ENCODE measurements at regions not wholly inside any gene's neighbourhood (a gene's known extent, or its start where the extent isn't known, plus 50 kb on each side); places are given as distances from the start of the nearest gene placed in this dataset.

DNA sequence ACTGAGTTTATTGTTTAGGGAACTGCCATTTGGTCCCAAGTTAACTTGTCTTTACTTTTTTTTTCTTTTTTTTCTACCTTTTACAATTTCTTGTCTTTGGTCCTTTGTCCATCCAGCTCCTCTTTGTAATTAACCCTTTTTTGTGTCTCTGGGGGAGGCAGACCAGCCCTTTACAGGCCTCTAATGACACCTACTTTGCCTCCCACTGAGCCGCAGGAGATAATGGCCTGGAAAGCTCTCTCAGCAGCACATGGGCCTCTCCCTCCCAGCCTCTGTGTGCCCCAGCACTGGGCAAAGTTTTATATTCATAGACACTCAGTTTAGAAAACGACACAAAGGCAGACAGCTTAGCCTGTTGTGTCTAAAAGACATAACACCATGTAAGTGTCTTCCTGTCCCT lies 480.4 kb downstream of the SOX6 start:
- no peak for DNase-seq (ENCODE audit: low read depth in 2 of 2)

DNA sequence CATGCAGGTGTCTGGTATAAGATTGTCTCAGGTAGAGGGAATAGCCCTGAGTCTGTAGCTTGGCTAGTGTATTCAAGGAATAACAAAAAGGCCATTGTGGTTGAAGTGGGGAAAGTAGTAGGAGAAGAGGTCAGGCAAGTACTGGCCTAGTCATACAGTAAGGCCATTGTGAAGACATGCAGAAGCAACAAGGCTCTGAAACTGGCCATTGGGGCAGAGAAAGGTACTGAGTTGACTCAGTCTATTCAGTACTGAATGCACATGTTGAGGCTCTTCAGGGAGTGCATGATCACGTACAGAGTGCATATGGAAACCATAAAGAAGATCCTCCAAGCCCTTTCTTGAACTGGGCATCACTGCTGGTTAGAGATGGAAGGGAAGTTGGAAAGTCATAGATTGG lies 477.6 kb downstream of the SOX6 start:
- DNase-seq (ENCODE audit: low read depth in 2 of 2) = no peak

DNA sequence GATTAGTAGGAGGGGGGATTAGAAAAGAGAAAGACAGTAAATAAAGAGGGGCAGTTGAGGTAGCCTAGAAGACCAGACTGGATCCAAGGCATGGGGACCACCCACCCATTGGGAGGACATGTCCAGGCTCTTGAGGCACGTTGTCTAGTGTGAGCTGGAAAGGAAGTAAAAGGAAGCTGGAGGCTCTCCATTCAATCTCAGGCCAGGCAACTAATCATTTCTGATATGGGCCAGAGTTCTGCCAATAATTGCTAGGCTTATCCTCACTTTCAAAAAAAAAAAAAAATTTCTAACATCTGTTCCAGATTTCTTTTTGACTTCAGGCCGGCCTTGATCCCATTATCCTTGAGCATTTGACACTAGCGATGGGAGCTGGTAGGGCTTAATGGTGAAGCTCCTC lies 476.1 kb downstream of the SOX6 start:
- DNase-seq (ENCODE audit: low read depth in 2 of 2) = no peak

DNA sequence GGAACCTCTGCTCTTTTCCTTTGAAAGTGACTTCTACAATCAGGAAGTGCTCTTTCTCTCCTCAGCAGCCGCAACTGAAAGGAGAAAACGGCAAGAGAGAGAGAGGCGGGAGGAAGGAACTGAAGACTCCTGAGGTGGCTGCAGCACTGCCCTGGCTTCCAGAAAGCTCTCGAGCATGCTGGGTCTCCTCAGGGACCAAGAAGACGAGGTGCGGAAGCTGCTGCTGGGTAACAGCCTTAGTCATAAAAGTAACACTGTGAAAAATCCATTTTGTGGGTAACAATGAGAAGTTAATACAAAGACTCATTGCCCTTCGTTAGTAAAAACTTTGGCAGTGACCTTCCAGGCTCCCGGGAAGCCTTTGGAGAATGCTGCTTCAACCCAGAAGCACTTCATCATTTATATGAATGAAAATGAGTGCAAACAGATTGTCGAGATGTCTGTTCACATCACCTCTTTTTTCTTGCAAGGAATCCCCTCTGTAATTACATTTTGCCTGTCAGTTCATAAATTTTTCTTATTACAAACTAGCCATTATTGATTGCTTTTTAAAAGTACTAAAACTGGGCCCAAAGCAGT lies 473.4 kb downstream of the SOX6 start:
- no peak for DNase-seq (ENCODE audit: low read depth in 2 of 2)

DNA sequence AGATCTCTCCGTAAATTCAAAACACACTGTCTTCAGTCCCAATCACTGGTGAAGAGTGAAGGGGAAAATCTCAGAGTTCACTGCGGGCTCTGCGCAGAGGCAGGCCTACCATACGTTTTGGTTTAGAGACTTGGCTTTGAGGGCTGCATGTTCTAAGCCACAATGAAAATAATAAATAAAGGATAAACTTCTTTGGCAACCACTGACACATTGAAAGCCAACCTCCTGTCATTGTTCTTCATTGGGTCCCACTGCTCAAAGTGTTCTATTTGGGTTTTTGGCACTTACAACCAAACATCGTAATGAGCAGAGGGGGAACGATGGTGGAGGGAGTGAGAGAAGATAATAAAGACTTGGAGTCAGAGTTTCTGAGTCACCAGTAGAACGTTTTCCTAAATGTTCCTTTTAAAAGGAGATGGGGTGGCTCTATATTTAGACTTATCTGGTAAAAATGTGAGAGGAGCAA lies 472.9 kb downstream of the SOX6 start:
- no peak for DNase-seq (ENCODE audit: low read depth in 2 of 2)

DNA sequence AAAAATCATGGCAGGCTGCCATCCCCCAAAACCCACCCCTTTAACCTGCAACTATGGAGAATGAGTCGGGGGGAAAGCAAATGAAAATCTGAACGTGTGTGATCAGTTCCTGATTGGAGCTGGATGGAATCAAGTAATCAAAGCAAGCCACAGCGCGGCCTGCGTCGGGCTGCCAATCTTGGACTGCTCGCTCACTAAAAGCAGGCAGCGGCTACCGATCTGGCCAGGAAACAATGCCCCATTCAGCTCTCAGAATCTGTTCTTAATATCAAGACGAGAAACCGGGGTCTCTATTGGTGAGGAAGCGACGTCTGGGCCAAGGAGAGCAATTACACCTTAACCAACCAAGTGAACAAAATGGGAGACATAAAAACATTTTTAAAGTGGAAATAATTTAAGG lies 472.2 kb downstream of the SOX6 start:
- no peak for DNase-seq (ENCODE audit: low read depth in 2 of 2)

DNA sequence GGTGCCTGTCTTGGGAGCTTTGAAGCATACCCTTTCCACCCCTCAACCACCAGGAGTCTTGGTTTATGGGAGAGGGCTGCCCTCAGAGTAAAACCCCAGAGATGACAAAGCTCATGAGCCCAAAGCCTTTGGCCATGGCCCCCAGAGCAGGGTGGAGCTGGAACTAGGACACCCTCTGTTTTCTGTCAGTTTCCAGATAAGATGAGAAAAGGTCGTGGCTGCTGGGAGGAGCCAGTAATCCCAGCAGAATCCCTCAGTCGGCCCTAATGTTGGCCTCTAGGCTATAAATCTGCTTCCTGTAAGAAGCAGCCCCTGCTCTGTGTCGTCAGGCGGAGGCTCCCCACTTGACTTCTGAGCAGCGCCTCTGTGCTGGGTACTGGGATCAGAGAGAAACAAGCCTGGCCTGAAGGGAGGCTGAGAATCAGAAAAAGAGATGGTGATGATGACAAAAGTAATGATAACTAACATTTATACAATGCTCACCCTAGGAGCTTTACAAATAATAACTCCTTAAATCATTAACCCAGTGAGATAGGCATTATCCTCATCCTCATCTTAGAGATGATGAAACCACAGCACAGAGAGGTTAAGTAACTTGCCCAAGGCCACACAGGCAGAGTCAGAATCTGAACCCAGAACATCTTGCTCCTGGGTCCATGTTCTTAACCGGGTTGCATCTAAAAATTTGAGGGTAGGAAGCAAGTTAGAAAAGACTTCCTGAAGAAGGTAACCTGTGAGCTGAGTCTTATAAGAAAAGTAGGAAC lies 471.4 kb downstream of the SOX6 start:
- DNase-seq (ENCODE audit: low read depth in 2 of 2) = no peak

DNA sequence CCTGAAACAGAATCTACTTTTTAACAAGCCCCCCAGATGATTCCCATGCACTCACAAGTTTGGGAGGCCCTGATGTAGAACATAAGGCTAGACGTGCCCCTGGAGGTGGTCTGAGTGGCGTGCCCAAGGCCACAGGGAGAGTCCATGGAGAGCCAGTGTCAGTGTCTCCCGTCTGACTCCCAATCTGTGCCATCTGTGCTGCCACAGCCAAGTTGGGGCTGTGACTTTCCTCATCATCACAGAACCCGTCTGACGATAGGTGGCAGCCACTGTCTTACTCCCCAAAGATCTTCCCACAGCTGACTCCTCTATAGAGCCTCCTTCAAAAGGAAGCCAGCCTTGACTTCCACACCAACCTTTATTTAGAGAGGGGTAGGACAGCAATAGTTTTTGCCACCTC lies 470.5 kb downstream of the SOX6 start:
- no peak for DNase-seq (ENCODE audit: low read depth in 2 of 2)

DNA sequence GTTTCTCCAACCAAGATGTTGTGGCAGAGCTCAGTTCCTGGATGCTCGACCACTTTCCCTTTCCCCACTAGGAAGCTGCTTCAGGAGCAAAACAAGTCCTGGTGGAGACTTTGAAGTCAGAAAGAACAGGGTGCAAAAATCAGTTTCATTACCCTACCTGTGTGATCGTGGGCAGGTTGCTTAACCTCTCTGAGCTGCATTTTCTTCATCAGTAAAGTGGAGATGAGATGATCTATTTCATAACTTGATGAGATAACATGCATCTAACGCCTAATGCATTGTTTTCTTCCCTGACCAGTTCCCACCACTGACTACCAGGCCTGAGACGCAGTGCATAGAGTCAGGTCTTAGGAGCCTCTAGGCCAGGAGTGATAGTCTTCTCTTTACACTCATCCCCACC lies 470.0 kb downstream of the SOX6 start:
- no peak for DNase-seq (ENCODE audit: low read depth in 2 of 2)

DNA sequence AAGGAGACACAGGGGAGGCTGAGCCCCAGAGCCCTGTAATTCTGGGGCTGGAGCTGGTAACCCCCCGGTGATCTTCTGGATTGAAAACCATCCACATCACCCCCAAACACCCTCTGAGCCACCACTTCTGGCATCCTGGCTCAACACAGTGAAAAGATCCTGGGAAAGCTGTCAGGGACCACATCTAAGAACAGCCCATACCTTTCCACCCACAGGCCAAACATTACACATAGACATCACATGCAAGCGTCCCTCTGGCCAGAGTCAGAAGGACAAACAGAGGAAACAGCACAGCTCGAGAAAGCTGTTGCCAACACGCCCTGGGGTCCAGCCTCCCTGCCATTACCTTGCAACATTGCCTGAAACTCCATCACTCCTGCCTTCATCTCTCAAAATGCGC lies 469.5 kb downstream of the SOX6 start:
- DNase-seq (ENCODE audit: low read depth in 2 of 2) = no peak

DNA sequence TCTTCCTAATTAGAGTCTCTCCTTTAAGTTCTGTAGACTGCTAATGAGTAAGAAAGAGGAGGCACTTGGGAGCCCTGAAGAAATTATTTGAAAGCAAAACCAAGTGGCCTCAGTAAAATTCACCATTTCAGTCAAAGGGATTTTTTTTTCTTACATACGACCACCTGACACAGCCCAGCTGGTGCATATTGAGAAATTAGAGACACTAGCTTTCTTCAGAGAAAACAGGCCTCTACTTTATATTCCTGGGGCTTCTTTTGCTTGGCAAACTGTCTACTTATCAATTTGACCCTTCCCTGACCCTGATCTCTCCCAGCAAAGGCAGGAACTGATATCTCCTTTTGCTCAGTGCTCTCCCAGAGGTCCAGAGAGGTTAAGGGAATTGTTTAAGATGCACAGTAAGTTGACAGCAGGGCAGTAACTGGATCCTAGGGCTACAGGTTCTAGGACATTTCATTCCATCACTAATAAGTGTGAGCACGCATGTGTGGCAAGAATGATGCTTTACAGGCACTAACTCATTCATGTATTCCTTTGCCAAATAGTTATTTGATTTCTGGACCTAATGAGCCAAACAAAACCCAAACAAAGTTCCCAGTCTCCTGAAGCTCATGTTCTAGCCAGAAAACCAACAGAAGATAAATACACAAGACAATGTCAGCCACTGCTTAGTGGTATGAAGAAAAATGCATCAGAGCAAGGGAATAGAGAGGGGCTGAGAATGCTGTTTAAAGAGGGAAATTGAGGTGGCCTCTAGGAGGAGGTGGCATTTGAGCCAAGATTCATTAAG lies 467.6 kb downstream of the SOX6 start:
- no peak for DNase-seq (ENCODE audit: low read depth in 2 of 2)

DNA sequence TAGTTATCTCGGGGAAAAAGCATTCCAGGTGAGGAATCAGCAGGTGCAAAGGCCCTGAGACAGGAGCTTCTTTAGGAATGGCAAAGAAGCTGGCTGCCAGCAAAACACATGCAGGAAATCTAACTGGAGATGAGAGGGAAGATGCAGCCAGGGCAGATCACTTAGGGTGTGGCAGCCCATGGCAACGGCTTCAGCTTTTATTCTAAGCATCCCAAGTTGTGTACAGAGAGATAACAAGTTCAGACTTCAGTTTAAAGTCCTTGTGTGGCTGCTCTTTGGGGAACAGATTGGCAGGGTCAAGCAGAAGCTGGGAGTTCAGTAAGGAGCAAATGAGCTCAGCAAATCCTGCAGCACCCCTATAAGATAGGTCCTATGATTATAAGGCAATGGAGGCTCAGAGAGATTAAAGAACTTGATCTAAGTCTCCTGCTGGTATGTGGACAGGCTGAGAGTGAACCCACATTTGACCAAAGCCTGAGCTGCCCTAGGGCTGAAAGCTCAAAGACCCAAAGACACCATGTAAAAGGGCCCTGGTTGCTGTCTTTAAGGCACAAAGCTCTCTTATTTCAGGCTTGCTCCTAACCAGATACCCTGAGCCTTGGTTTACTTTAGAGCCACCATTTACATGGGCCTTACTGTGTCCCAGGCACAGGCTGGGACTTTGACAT lies 466.8 kb downstream of the SOX6 start:
- DNase-seq (ENCODE audit: low read depth in 2 of 2) = no peak

DNA sequence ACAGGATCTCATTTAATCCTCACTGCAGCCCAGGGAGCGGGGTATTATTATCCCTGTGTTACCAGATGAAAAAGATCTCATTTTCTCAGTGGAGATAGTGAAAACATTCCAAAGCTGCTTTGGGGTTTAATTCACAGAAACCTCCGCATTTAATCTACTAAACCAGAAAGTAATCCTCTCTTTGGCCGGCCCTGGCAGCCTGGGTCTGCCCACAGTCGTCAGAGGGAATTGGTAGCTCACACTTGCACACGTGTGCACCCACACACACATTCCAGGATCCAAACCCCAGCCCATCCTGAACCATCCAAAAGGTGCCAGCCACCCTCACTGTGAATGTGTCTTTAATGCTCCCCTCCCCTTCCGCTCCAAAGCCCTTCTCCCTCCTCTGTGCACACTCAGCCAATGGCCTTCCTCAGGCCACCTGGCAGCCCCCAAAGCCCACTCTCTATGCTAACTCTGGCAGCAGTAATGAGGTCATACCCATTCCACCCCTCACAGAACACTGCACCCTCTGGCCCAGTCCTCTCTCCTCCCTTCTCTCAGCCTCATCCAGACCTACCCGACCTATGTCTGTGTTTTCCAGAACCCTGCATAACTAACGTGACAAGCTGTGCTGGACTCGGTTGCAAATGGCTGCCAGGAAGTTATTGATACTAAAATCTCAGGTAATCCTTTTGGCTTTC lies 466.2 kb downstream of the SOX6 start:
- no peak for DNase-seq (ENCODE audit: low read depth in 2 of 2)

DNA sequence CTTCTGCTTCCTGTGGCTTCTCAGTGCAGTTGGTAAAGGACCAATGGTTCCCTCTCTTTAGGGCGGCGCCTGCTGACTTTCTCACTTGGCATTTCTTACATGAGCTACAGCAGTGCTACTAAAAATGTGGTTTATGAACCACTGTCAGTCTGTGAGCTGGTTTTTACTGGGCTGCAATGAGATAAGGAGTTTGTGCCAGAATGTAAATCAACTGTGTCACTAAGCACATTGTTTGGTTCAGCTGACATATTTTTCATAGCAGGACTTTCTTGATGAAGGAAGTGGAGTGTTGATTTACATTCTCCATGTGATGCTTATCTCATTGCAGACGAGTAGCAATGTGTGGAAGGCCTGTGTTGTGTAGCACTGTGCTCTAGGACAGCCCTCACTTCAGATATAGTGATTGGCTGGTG lies 463.3 kb downstream of the SOX6 start:
- DNase-seq (ENCODE audit: low read depth in 2 of 2) = no peak

DNA sequence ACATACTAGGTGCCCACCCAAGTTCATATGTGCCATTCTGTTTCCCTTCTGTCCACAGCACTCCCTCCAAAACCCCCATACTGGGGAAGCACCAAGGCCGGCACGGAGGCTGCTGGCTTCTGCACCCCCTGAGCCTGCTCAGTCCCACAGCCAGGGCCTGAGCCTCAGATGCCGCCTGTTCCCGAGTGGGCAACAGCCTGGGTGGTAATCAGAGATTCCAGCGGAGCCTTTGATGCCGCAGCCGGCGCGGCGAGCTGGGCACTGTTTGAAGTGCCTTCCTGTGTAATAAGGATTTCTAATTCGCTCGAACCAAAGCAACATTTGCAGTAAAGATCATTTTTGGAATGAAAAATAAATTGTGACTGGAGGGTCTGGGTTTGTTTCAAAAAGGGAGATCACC lies 460.3 kb downstream of the SOX6 start:
- DNase-seq (ENCODE audit: low read depth in 2 of 2) = no peak

DNA sequence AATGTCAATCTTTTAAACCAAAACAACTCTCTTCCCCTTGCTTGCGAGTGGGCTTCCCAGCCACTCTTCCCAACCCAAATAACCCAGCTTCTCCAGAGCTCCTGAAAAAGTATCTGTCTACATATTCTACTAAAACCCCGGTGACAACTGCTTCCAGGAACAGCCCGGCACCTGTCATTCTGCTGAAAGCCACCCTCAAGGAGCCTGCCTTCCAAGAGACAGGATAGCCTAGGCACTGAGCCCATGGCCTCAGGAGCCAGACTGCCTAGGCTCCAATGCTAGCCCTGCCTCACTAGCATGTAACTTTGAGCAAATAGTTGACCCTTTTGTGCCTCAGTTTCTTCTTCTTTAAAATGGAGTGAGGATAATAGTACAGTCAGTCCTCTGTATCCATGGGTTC lies 459.8 kb downstream of the SOX6 start:
- DNase-seq (ENCODE audit: low read depth in 2 of 2) = no peak

DNA sequence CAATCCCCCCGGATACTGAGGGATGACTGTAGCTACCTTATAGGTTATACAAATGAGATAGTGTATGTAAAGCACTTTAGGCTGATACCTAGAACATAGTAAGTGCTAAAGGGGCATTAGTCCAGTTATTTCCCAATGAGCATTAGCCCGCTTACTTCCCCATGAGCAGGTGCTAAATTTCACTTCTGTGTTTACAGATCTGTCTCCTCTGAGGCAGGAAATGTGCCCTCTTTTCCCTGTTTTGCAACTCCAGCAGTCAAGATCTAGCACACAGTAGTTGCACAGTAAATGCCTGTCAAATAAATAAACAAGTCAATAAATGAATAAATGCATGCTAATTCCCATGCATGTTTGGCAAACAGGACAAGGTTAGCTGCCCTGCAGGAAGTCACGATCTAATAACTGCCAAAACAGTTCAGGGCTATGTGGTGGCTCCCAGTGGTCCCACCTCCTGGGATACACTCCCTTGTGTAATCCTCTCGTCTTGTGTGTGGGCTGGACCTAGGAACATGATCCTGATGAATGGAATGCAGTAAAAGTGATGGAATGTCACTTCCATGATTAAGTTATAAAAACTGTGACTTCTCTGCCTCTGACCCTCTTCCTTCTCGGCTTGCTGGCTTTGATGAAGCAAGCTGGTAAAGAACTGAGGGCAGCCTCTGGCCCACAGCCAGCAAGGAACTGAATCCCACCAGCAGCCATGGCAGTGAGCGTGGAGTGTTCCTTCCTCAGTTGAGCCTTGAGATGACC lies 459.0 kb downstream of the SOX6 start:
- DNase-seq (ENCODE audit: low read depth in 2 of 2) = no peak

DNA sequence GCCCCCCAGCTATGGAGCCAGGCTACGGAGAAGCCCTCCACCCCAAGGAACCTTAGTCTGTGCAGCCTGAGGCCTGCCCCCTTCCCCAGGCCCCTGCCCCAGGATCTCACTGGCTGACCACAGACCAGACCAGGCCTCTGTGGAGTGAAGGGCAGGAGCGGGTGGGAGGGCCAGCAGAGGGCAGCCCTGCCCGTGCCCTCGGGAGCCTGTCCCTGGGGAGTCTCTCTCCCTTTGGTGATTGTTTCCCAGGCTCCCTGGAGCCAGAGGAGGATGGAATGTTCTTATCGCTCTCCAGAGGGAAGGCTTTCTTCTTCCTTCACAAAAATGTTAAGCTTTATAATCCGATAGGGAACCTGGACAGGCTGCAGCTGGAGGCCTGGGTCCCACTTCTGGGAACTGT lies 455.3 kb downstream of the SOX6 start:
- DNase-seq (ENCODE audit: low read depth in 2 of 2) = no peak

DNA sequence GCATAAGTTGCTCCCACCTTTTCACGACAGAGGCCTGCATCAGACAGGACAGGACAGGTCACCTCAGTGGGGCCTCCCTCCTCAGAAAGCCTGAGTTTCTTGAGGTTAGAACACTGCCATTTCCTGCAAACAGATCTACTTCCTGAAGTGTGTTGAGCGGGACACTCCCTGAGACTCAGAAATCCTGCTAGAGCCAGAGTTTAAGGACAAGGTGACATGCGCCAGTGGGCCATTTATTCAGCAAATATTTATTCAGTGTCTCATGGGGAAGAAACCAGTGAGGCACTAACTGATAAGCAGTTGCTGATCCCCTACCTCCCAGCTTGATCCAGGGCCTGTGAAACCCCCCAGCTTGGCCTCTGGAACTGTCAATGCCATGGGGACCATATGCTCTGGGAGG lies 454.6 kb downstream of the SOX6 start:
- DNase-seq (ENCODE audit: low read depth in 2 of 2) = no peak

DNA sequence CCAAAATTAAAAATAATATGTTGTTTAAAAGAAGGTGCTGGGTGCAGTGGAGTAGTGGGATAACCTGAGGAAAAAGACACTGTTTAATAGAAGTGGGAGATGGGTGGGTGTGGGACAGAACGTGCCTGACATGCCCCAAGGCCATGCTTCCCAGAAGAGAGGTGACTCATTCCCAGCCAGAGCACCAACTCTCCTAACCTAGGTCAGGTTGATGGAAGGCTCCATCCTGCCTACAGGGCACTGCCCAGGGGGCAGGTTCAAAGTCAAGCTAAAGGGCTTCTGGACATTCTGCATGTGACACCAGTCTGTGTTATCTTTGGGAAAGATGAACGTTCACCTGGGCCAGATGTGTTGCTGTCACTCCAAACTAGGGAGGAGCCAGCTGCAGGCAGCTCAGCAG lies 453.1 kb downstream of the SOX6 start:
- no peak for DNase-seq (ENCODE audit: low read depth in 2 of 2)

All from stimulated activated CD8-positive, alpha-beta memory T cell treated with anti-CD3 and anti-CD28 coated beads, Interleukin-15, amount 100 ng/mL, for 48 hours (primary cell).